ENCODE measurements at regions not wholly inside any gene's neighbourhood (a gene's known extent, or its start where the extent isn't known, plus 50 kb on each side); places are given as distances from the start of the nearest gene placed in this dataset.

- TF ChIP-seq CTCF (IDR thresholded peaks at IDR 0.05) (no peak), POLR2A (IDR thresholded peaks at IDR 0.05) (no peak)
Observed at GRCh38 chr13:34577051-34577450, 365.0 kb upstream of the NBEA start.

All from esophagus squamous epithelium (tissue), 4 donors.